OCI-LY1 (cell line): ENCODE measurements at regions not wholly inside any gene's neighbourhood (a gene's known extent, or its start where the extent isn't known, plus 50 kb on each side); places are given as distances from the start of the nearest gene placed in this dataset.

Source experiments
- EZH2 ChIP-seq: fragments of 200-600 bp; sonication (generic), shearing (Covaris generic); IDR thresholded peaks from 2 replicates; pipeline ENCODE4 v1.8.0; 2017; ENCODE audit warnings: borderline replicate concordance, mixed run types, mild to moderate bottlenecking, antibody characterized with exemption, low read length, moderate library complexity, mixed read lengths
- TF ChIP-seq, protein P1 (sequence below): fragments of 200-600 bp; sonication (generic), shearing (Covaris generic); IDR thresholded peaks from 2 replicates; pipeline ENCODE4 v1.5.1; 2017; ENCODE audit warnings: mild to moderate bottlenecking, antibody characterized with exemption, low read length, moderate library complexity, mixed read lengths

DNA sequence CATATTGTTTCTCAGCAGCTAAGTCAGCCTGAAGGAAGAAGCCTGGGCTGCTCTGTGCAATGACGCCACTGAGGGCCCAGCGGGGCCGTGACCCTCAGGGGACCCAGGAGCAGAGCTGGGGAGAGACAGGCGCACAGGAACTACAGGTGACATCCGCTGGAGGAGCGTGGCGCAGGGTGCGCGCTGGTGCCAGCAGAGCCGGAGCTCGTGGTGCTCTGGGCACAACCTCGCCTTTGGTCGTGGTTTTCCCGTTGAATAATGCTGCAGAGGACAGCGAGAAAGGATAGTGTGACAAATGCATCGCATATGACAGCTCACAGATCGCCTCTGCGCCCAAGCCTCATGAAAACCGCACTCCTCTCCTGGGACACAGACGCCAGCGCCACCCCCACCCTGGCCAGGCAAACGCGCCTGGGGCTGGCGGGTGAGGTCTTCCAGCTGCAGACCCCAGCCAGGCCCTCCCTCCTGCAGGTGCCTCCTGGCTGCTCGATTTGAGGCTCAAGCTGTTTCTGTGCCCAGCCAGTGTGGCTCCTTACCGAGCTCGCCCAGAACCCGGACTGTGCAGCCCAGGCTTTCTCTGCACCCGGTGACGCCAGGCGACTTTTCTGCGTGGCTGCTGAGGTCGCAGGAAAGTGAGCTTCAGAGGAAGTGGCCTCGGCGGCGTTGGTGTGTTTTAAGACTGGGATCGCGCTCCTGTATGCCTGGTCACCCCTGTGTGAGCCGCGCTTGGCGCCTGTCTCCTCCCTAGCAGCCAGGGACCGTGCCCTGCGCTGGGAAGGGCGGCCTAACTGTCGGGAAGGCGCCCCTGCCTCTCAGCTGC is 583.1 kb upstream of the HS6ST1 start:
- TF ChIP-seq, protein P1, sequence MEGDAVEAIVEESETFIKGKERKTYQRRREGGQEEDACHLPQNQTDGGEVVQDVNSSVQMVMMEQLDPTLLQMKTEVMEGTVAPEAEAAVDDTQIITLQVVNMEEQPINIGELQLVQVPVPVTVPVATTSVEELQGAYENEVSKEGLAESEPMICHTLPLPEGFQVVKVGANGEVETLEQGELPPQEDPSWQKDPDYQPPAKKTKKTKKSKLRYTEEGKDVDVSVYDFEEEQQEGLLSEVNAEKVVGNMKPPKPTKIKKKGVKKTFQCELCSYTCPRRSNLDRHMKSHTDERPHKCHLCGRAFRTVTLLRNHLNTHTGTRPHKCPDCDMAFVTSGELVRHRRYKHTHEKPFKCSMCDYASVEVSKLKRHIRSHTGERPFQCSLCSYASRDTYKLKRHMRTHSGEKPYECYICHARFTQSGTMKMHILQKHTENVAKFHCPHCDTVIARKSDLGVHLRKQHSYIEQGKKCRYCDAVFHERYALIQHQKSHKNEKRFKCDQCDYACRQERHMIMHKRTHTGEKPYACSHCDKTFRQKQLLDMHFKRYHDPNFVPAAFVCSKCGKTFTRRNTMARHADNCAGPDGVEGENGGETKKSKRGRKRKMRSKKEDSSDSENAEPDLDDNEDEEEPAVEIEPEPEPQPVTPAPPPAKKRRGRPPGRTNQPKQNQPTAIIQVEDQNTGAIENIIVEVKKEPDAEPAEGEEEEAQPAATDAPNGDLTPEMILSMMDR = no peak
- no peak for TF ChIP-seq EZH2
